HCT116 (cell line): ENCODE measurements at regions not wholly inside any gene's neighbourhood (a gene's known extent, or its start where the extent isn't known, plus 50 kb on each side); places are given as distances from the start of the nearest gene placed in this dataset.

Experiments
- ATAC-seq: fragments of 200-7000 bp; cut with Tn5 transposase; 2 replicates; pipeline ENCODE4 v1.9.1; 2020; ENCODE audit warnings: mild to moderate bottlenecking, moderate library complexity
- BruUV-seq: library from RNA; stranded (reverse); fragments of 400-500 nt; replicated peaks from 2 replicates; lab custom pipeline; 2021; lab: Mats Ljungman, UMichigan
- CTCF ChIA-PET: fragments of 300-600 bp; sonication (Branson Sonifier 250); formaldehyde crosslinking; loops from one replicate; lab custom pipeline; 2021; ENCODE audit warnings: antibody characterized with exemption; lab: Charles Lee
- POLR2A ChIA-PET: fragments of 300-600, 350-600 bp; sonication (Branson Sonifier 250); formaldehyde crosslinking; loops from one replicate; lab custom pipeline; 2021; ENCODE audit warnings: antibody characterized with exemption; lab: Charles Lee
- RAD21 ChIA-PET, 2 experiments: fragments of 300-600 bp; sonication (Branson Sonifier 250); formaldehyde crosslinking; loops; one replicate each; lab custom pipeline; 2023; ENCODE audit warnings: low total read pairs in 2 of 2; ENCODE audit not compliant: uncharacterized antibody in 2 of 2, unreplicated experiment in 2 of 2, low non-redundant PET in 1 of 2; lab: Charles Lee
- DNase-seq: peaks from one replicate; pipeline ENCODE4 v3.0.0-alpha.2; 2010; ENCODE audit warnings: low read depth, low spot score
- H2AFZ ChIP-seq: fragments of 200-600 bp; shearing (Covaris generic), sonication (generic); 2 replicates; pipeline ENCODE4 v1.6.1; 2017; ENCODE audit warnings: low read depth, mixed run types, mixed read lengths, antibody characterized with exemption, low read length; ENCODE audit not compliant: poor library complexity, severe bottlenecking
- H3K27ac ChIP-seq: 2 replicates; pipeline ENCODE4 v1.5.1; 2012; ENCODE audit warnings: low read depth, low read length
- H3K27me3 ChIP-seq: fragments of 200-600 bp; sonication (generic); 2 replicates; pipeline ENCODE4 v1.6.1; 2016; ENCODE audit warnings: mixed run types, low read length, mixed read lengths; ENCODE audit not compliant: insufficient read depth
- H3K36me3 ChIP-seq, 2 experiments: fragments of 200-500 bp in 1 of 2; fragments of 200-600 bp in 1 of 2; sonication (Bioruptor generic) in 1 of 2; sonication (generic) in 1 of 2; 2 replicates each; pipeline versions ENCODE4 v1.5.1 to v1.6.1; 2014 to 2016; ENCODE audit warnings: low read length in 2 of 2, inconsistent platforms in 1 of 2, mixed read lengths in 1 of 2, mixed run types in 1 of 2; ENCODE audit not compliant: insufficient read depth in 2 of 2, control insufficient read depth in 1 of 2
- H3K4me1 ChIP-seq, 2 experiments: fragments of 200-600 bp in 1 of 2; sonication (generic) in 1 of 2; 2 replicates each; pipeline versions ENCODE4 v1.5.1 to v1.6.1; 2012 to 2017; ENCODE audit warnings: low read length in 2 of 2, inconsistent platforms in 1 of 2, mild to moderate bottlenecking in 1 of 2, mixed read lengths in 1 of 2, mixed run types in 1 of 2, moderate library complexity in 1 of 2; ENCODE audit not compliant: insufficient read depth in 2 of 2, control insufficient read depth in 1 of 2
- H3K4me2 ChIP-seq: fragments of 200-600 bp; sonication (generic); 2 replicates; pipeline ENCODE4 v1.6.1; 2017; ENCODE audit warnings: mixed run types, low read length, mixed read lengths
- H3K4me3 ChIP-seq, 2 experiments: fragments of 200-600 bp in 1 of 2; sonication (generic) in 1 of 2; replicated peaks in 1 of 2; 2 replicates each; pipeline ENCODE4 v1.5.1; 2011 to 2016; ENCODE audit warnings: low read length in 2 of 2, control low read depth in 1 of 2, low read depth in 1 of 2, mild to moderate bottlenecking in 1 of 2, mixed read lengths in 1 of 2, mixed run types in 1 of 2
- H3K79me2 ChIP-seq: fragments of 200-600 bp; sonication (generic); 2 replicates; pipeline ENCODE4 v1.6.1; 2017; ENCODE audit warnings: mild to moderate bottlenecking, mixed run types, low read length, moderate library complexity, mixed read lengths; ENCODE audit not compliant: insufficient read depth
- H3K9ac ChIP-seq: fragments of 200-600 bp; sonication (generic); 2 replicates; pipeline ENCODE4 v1.6.1; 2016; ENCODE audit warnings: low read length, mixed read lengths
- H3K9me2 ChIP-seq: fragments of 200-600 bp; sonication (generic), shearing (Covaris generic); 2 replicates; pipeline ENCODE4 v1.6.1; 2017; ENCODE audit warnings: mixed run types, mild to moderate bottlenecking, moderate library complexity; ENCODE audit not compliant: insufficient read depth
- H3K9me3 ChIP-seq, 2 experiments: fragments of 200-500 bp in 1 of 2; fragments of 200-600 bp in 1 of 2; sonication (Bioruptor generic) in 1 of 2; sonication (generic) in 1 of 2; 2 replicates each; pipeline ENCODE4 v1.6.1; 2014 to 2017; ENCODE audit warnings: low read length in 2 of 2, mixed read lengths in 2 of 2, inconsistent platforms in 1 of 2, low read depth in 1 of 2, mild to moderate bottlenecking in 1 of 2, mixed run types in 1 of 2, moderate library complexity in 1 of 2; ENCODE audit not compliant: control insufficient read depth in 1 of 2, insufficient read depth in 1 of 2
- H4K20me1 ChIP-seq: fragments of 200-600 bp; sonication (generic), shearing (Covaris generic); 2 replicates; pipeline ENCODE4 v1.6.1; 2017; ENCODE audit warnings: mixed run types, mild to moderate bottlenecking, moderate library complexity; ENCODE audit not compliant: insufficient read depth
- ATF3 ChIP-seq: IDR thresholded peaks from 2 replicates; pipeline ENCODE4 v1.6.1; 2012
- CEBPB ChIP-seq: IDR thresholded peaks from 2 replicates; pipeline ENCODE4 v1.6.1; 2012; ENCODE audit warnings: low read depth
- CTCF ChIP-seq, 3 experiments: fragments of 200-600 bp in 1 of 3; sonication (generic) in 1 of 3; IDR thresholded peaks in 2 of 3; conservative IDR thresholded peaks in 1 of 3; 2 replicates each; pipeline ENCODE4 v1.5.1; 2012 to 2017; ENCODE audit warnings: low read depth in 2 of 3, low read length in 2 of 3, antibody characterized with exemption in 1 of 3, borderline replicate concordance in 1 of 3, control low read depth in 1 of 3, mild to moderate bottlenecking in 1 of 3, mixed read lengths in 1 of 3, mixed run types in 1 of 3, moderate library complexity in 1 of 3; ENCODE audit not compliant: insufficient read depth in 1 of 3
- EGR1 ChIP-seq: IDR thresholded peaks from 2 replicates; pipeline ENCODE4 v1.6.1; 2012; ENCODE audit warnings: low read depth
- ELF1 ChIP-seq: IDR thresholded peaks from 2 replicates; pipeline ENCODE4 v1.6.1; 2012; ENCODE audit warnings: low read depth, borderline replicate concordance
- JUND ChIP-seq: IDR thresholded peaks from 2 replicates; pipeline ENCODE4 v1.6.1; 2012
- MAX ChIP-seq: IDR thresholded peaks from 2 replicates; pipeline ENCODE4 v1.6.1; 2012
- POLR2A ChIP-seq: IDR thresholded peaks from 2 replicates; pipeline ENCODE4 v1.7.0; 2011; ENCODE audit warnings: borderline replicate concordance; ENCODE audit not compliant: insufficient read depth, insufficient read length; ENCODE audit errors: extremely low read depth
- SIN3A ChIP-seq: IDR thresholded peaks from 2 replicates; pipeline ENCODE4 v1.6.1; 2012; ENCODE audit warnings: low read depth
- SP1 ChIP-seq: IDR thresholded peaks from 2 replicates; pipeline ENCODE4 v1.6.1; 2012; ENCODE audit warnings: low read depth
- ZFX ChIP-seq: fragments of 450-650 bp; IDR thresholded peaks from 2 replicates; pipeline ENCODE4 v1.6.1; 2017
- ZNF274 ChIP-seq: fragments of 200-500 bp; sonication (Bioruptor generic); IDR thresholded peaks from 2 replicates; pipeline ENCODE4 v1.6.1; 2014; ENCODE audit warnings: mild to moderate bottlenecking, low read depth, low read length, inconsistent platforms
- intact Hi-C: fragments of 100-400 bp; cut with micrococcal nuclease; formaldehyde crosslinking; loops from 2 replicates; pipeline ENCODE4 v1.10.0; 2022

GRCh38 chr4:58411904-58412303 lies 1301.7 kb upstream of the IGFBP7 start:
- DNase-seq: no peak
- no peak for TF ChIP-seq ZNF274
- TF ChIP-seq MAX: no peak
- TF ChIP-seq SP1: no peak
- no peak for TF ChIP-seq ZFX
- TF ChIP-seq EGR1: no peak
- TF ChIP-seq SIN3A: no peak
- TF ChIP-seq ELF1: no peak
- TF ChIP-seq ATF3: no peak
- TF ChIP-seq POLR2A: no peak
- no peak for TF ChIP-seq CTCF (IDR thresholded peaks at IDR 0.05 in 2 of 3, conservative IDR thresholded peaks at IDR 0.05 in 1 of 3; ENCODE audit: borderline replicate concordance in 1 of 3, insufficient read depth in 1 of 3, low read depth in 2 of 3, low read length in 2 of 3)
- TF ChIP-seq JUND: no peak
- Histone ChIP-seq H3K9me3 (peaks cover 0 to 7% of the 10 kb centered on the region in 2 experiments; a peak in 1 of 4 replicates), H4K20me1 (no peaks in the 10 kb centered on the region), H2AFZ (no peak overlapping the region), H3K27me3 (no peaks in the 10 kb centered on the region), H3K4me2 (no peak overlapping the region), H3K4me1 (no peaks in the 10 kb centered on the region), H3K27ac (no peak overlapping the region), H3K9ac (no peak overlapping the region), H3K36me3 (no peaks in the 10 kb centered on the region), H3K79me2 (no peaks in the 10 kb centered on the region), H3K4me3 (no peak overlapping the region), H3K9me2 (no peaks in the 10 kb centered on the region)
- ChIA-PET POLR2A (no interaction called here), CTCF (no interaction called here), RAD21 (no interaction called here)
- BruUV-seq: no TSS peak
- no peak for ATAC-seq
- intact Hi-C loops: no loop called here

DNA sequence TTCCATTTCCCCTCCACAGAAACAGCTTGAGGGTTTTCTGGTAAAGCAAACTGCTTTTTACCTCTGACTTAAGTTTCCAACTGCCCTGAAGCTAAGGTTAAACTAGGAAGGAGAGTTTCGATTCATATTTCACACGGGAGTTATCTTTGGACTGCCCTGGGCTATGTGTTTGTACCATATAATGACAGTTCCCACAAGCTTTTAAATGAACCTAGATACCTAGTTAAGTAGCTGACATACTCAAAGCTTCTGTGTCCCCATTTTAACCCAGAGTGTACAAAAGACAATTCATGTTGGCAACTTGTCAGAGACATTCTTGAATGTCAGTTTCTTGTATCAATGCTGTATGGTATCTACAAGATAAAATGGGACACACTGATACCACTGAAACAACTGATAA lies 1296.6 kb upstream of the IGFBP7 start:
- BruUV-seq: no TSS peak
- intact Hi-C loops: no loop called here

More for the DNA sequence above, 1296.6 kb upstream of the IGFBP7 start:
- no peaks in the 10 kb centered on the region for H3K9me3 ChIP-seq
- DNase-seq (no peak), ATAC-seq (no peak)
- RAD21 ChIA-PET: no interaction called here
- no peaks in the 10 kb centered on the region for H3K79me2 ChIP-seq
- no peaks in the 10 kb centered on the region for H3K27me3 ChIP-seq
- H3K9me2 ChIP-seq: no peaks in the 10 kb centered on the region
- no peak overlapping the region for H3K4me2 ChIP-seq
- H3K27ac ChIP-seq: no peak overlapping the region
- H4K20me1 ChIP-seq: no peaks in the 10 kb centered on the region
- H3K4me3 ChIP-seq: no peak overlapping the region
- CTCF ChIA-PET: no interaction called here
- H3K4me1 ChIP-seq: no peaks in the 10 kb centered on the region
- no peak overlapping the region for H3K9ac ChIP-seq
- no peak for TF ChIP-seq CEBPB
- H3K36me3 ChIP-seq: no peaks in the 10 kb centered on the region
- no peak overlapping the region for H2AFZ ChIP-seq
- POLR2A ChIA-PET: no interaction called here
